ENCODE measurements at regions not wholly inside any gene's neighbourhood (a gene's known extent, or its start where the extent isn't known, plus 50 kb on each side); places are given as distances from the start of the nearest gene placed in this dataset.

GRCh38 chr2:12824351-12824777, 107.6 kb downstream of the TRIB2 start (continued):
- no peak for TF ChIP-seq E2F6 (IDR thresholded peaks at IDR 0.05)
- no peak for TF ChIP-seq CHD2 (IDR thresholded peaks at IDR 0.05; ENCODE audit: low read length)

Measured in H1 (cell line).